B cell (primary cell): ENCODE measurements at regions not wholly inside any gene's neighbourhood (a gene's known extent, or its start where the extent isn't known, plus 50 kb on each side); places are given as distances from the start of the nearest gene placed in this dataset.

Experiments
- ATAC-seq: fragments of 200-7000 bp; cut with Tn5 transposase; one replicate; pipeline ENCODE4 v1.10.0; 2021; ENCODE audit warnings: low read depth, mild to moderate bottlenecking, moderate number of reproducible peaks, moderate library complexity
- CTCF ChIA-PET: fragments of 350-600 bp; sonication (Branson Sonifier 250); formaldehyde crosslinking; loops from one replicate; lab custom pipeline; 2021; ENCODE audit warnings: antibody characterized with exemption, inconsistent platforms; lab: Charles Lee
- POLR2A ChIA-PET: fragments of 350-600 bp; sonication (Branson Sonifier 250); formaldehyde crosslinking; loops from one replicate; lab custom pipeline; 2021; ENCODE audit warnings: antibody characterized with exemption; lab: Charles Lee
- DNase-seq: peaks from one replicate; pipeline ENCODE4 v3.0.0; 2013
- H2AFZ ChIP-seq: 2 replicates; pipeline ENCODE4 v1.6.1; 2012; ENCODE audit warnings: mild to moderate bottlenecking, low read depth, low read length; ENCODE audit not compliant: insufficient read depth, poor library complexity, severe bottlenecking
- H3K27ac ChIP-seq, 2 donors: 1 replicate in 1 of 2; 2 replicates in 1 of 2; pipeline ENCODE4 v1.5.1; 2012 to 2013; ENCODE audit warnings: low read length in 2 of 2, mild to moderate bottlenecking in 2 of 2, moderate library complexity in 1 of 2
- H3K27me3 ChIP-seq, 4 experiments: fragments of 200-600 bp in 1 of 4; sonication (generic) in 1 of 4; replicated peaks in 1 of 4; 1 replicate in 2 of 4; 2 replicates in 2 of 4; pipeline versions ENCODE4 v1.6.1 to v1.7.0; 2013 to 2016; ENCODE audit warnings: low read length in 3 of 4, mild to moderate bottlenecking in 2 of 4, mixed read lengths in 1 of 4, moderate library complexity in 1 of 4; ENCODE audit not compliant: insufficient read depth in 4 of 4, control insufficient read depth in 3 of 4; ENCODE audit errors: control extremely low read depth in 1 of 4
- H3K36me3 ChIP-seq, 2 experiments: replicated peaks in 1 of 2; 1 replicate in 1 of 2; 2 replicates in 1 of 2; pipeline versions ENCODE4 v1.6.1 to v1.7.1; 2013; ENCODE audit warnings: low read length in 1 of 2; ENCODE audit not compliant: insufficient read depth in 2 of 2, control insufficient read depth in 1 of 2; ENCODE audit errors: control extremely low read depth in 1 of 2, extremely low read depth in 1 of 2
- H3K4me1 ChIP-seq, 2 donors: fragments of 200-600 bp in 1 of 2; sonication (generic) in 1 of 2; 1 replicate in 1 of 2; 2 replicates in 1 of 2; pipeline versions ENCODE4 v1.5.1 to v1.6.1; 2013 to 2017; ENCODE audit warnings: low read length in 2 of 2; ENCODE audit not compliant: control insufficient read depth in 2 of 2, insufficient read depth in 2 of 2
- H3K4me2 ChIP-seq: replicated peaks from 2 replicates; pipeline ENCODE3; 2012; ENCODE audit warnings: mild to moderate bottlenecking, low read depth, low read length; ENCODE audit not compliant: poor library complexity, severe bottlenecking
- H3K4me3 ChIP-seq, 5 experiments: fragments of 200-600 bp in 1 of 5; sonication (generic) in 1 of 5; 1 replicate in 3 of 5; 2 replicates in 2 of 5; pipeline versions ENCODE4 v1.5.1 to v1.7.0; 2011 to 2016; ENCODE audit warnings: low read length in 4 of 5, mild to moderate bottlenecking in 4 of 5, low read depth in 2 of 5, control low read depth in 1 of 5, moderate library complexity in 1 of 5; ENCODE audit not compliant: insufficient read depth in 1 of 5; ENCODE audit errors: control extremely low read depth in 1 of 5, extremely low read depth in 1 of 5
- H3K79me2 ChIP-seq: fragments of 200-600 bp; sonication (generic); one replicate; pipeline ENCODE4 v1.6.0; 2016; ENCODE audit warnings: low read length; ENCODE audit not compliant: control insufficient read depth, insufficient read depth
- H3K9ac ChIP-seq: fragments of 200-600 bp; sonication (generic); 2 replicates; pipeline ENCODE4 v1.6.1; 2017; ENCODE audit warnings: mild to moderate bottlenecking, low read length, moderate library complexity
- H3K9me3 ChIP-seq, 3 donors: one replicate each; pipeline versions ENCODE4 v1.6.1 to v1.7.1; 2013; ENCODE audit warnings: low read length in 2 of 3; ENCODE audit not compliant: control insufficient read depth in 2 of 3, insufficient read depth in 1 of 3; ENCODE audit errors: control extremely low read depth in 1 of 3
- H4K20me1 ChIP-seq: 2 replicates; pipeline ENCODE4 v1.6.0; 2012; ENCODE audit warnings: mild to moderate bottlenecking, low read length; ENCODE audit not compliant: insufficient read depth, control insufficient read depth, poor library complexity, severe bottlenecking
- H3K27ac Mint-ChIP-seq: one replicate; pipeline ENCODE4 v1.8.0; 2021; ENCODE audit warnings: mixed read lengths
- H3K27me3 Mint-ChIP-seq: one replicate; pipeline ENCODE4 v1.8.0; 2021; ENCODE audit warnings: mixed read lengths
- H3K4me1 Mint-ChIP-seq: one replicate; pipeline ENCODE4 v1.8.0; 2021; ENCODE audit warnings: mixed read lengths
- H3K4me3 Mint-ChIP-seq: one replicate; pipeline ENCODE4 v1.8.0; 2021; ENCODE audit warnings: mixed read lengths
- H3K9me3 Mint-ChIP-seq: one replicate; pipeline ENCODE4 v1.8.0; 2022; ENCODE audit warnings: mixed read lengths; ENCODE audit not compliant: insufficient read depth
- CTCF ChIP-seq: fragments of 200-600 bp; IDR thresholded peaks from one replicate; pipeline ENCODE4 v1.8.0; 2022; ENCODE audit warnings: antibody characterized with exemption, mild to moderate bottlenecking
- EZH2 ChIP-seq: IDR thresholded peaks from 2 replicates; pipeline ENCODE4 v1.6.1; 2012; ENCODE audit warnings: borderline replicate concordance, low read depth, mild to moderate bottlenecking, moderate library complexity, low read length; ENCODE audit not compliant: insufficient read depth, poor library complexity, severe bottlenecking
- WGBS: methylation state at CpG from one replicate; pipeline ENCODE4 v1.1.5; 2013; ENCODE audit warnings: missing lambda C conversion rate; ENCODE audit not compliant: insufficient coverage; 5-methylcytosine and 5-hydroxymethylcytosine counted together
- intact Hi-C: fragments of 100-400 bp; cut with micrococcal nuclease; formaldehyde crosslinking; loops from one replicate; pipeline ENCODE4 v1.10.0; 2022

- DNase-seq (no peak), ATAC-seq (no peak)
- Histone ChIP-seq H2AFZ (no peak overlapping the region), H3K9ac (no peak overlapping the region), H3K79me2 (no peaks in the 10 kb centered on the region), H3K4me3 (no peak overlapping the region), H3K36me3 (no peaks in the 10 kb centered on the region), H3K27me3 (no peaks in the 10 kb centered on the region), H3K4me2 (no peak overlapping the region), H3K4me1 (no peaks in the 10 kb centered on the region), H3K9me3 (peaks cover 0 to 8% (median 2%) of the 10 kb centered on the region in 3 donors), H4K20me1 (no peaks in the 10 kb centered on the region), H3K27ac (no peak overlapping the region)
- Mint-ChIP-seq H3K27ac (no peak overlapping the region), H3K9me3 (peaks cover 5% of the 10 kb centered on the region), H3K4me1 (no peaks in the 10 kb centered on the region), H3K27me3 (no peaks in the 10 kb centered on the region), H3K4me3 (no peak overlapping the region)
- TF ChIP-seq CTCF (no peak), EZH2 (no peak)
- ChIA-PET CTCF (no interaction called here), POLR2A (no interaction called here)
- intact Hi-C loops, result no loop called here
- WGBS, result 100% methylated on average over 2 of the region's 5 CpGs
Observed at GRCh38 chr2:175461839-175462238, 280.3 kb upstream of the ATP5MC3 start.

GRCh38 chr2:175457895-175458448, 276.5 kb upstream of the ATP5MC3 start:
- Histone ChIP-seq H3K27ac (no peak overlapping the region), H3K4me1 (no peaks in the 10 kb centered on the region), H3K27me3 (no peaks in the 10 kb centered on the region), H3K36me3 (no peaks in the 10 kb centered on the region), H4K20me1 (no peaks in the 10 kb centered on the region), H2AFZ (no peak overlapping the region), H3K4me3 (no peak overlapping the region), H3K9me3 (peaks cover 0 to 8% (median 2%) of the 10 kb centered on the region in 3 donors), H3K4me2 (no peak overlapping the region), H3K9ac (no peak overlapping the region), H3K79me2 (no peaks in the 10 kb centered on the region)
- no peak overlapping the region for H3K4me3 Mint-ChIP-seq
- ATAC-seq (no peak), DNase-seq (no peak)
- no peaks in the 10 kb centered on the region for H3K27me3 Mint-ChIP-seq
- H3K4me1 Mint-ChIP-seq, result no peaks in the 10 kb centered on the region
- WGBS, result 78% methylated on average over 4 of the region's 7 CpGs
- POLR2A ChIA-PET, result no interaction called here
- no peak for TF ChIP-seq CTCF
- no peak for TF ChIP-seq EZH2
- H3K27ac Mint-ChIP-seq, result no peak overlapping the region
- CTCF ChIA-PET, result no interaction called here
- intact Hi-C loops, result no loop called here
- peaks cover 5% of the 10 kb centered on the region for H3K9me3 Mint-ChIP-seq
